NCI-H1105 treated with DMSO at 0.1 percent for 48 hours (cell line): ENCODE measurements at regions not wholly inside any gene's neighbourhood (a gene's known extent, or its start where the extent isn't known, plus 50 kb on each side); places are given as distances from the start of the nearest gene placed in this dataset.

ENCODE experiments used
- DNase-seq: peaks from one replicate; lab custom pipeline; 2025; lab: John Stamatoyannopoulos, UW

GRCh38 chr11:112513417-112513816 is 252.8 kb upstream of the PLET1 start:
- DNase-seq = no peak

- peak; percentile 72 for DNase-seq
Observed at GRCh38 chr11:112514011-112514740, 253.5 kb upstream of the PLET1 start.

- no peak for DNase-seq
Observed at GRCh38 chr11:112516261-112516660, 255.6 kb upstream of the PLET1 start.

- no peak for DNase-seq
Observed at GRCh38 chr11:112516755-112517154, 256.1 kb upstream of the PLET1 start.

GRCh38 chr11:112518371-112518770 is 257.7 kb upstream of the PLET1 start:
- no peak for DNase-seq

GRCh38 chr11:112519751-112520150 is 259.1 kb upstream of the PLET1 start:
- DNase-seq = no peak

GRCh38 chr11:112520354-112520753 is 259.7 kb upstream of the PLET1 start:
- DNase-seq = peak; percentile 68

- DNase-seq = no peak
Observed at GRCh38 chr11:112522536-112522935, 261.9 kb upstream of the PLET1 start.

- DNase-seq = no peak
Observed at GRCh38 chr11:112523031-112523430, 262.4 kb upstream of the PLET1 start.

- DNase-seq = no peak
Observed at GRCh38 chr11:112523477-112523876, 262.8 kb upstream of the PLET1 start.

GRCh38 chr11:112523951-112524350 is 263.3 kb upstream of the PLET1 start:
- DNase-seq = no peak

GRCh38 chr11:112524798-112525197 is 264.1 kb upstream of the PLET1 start:
- DNase-seq = no peak

GRCh38 chr11:112525270-112525669 is 264.6 kb upstream of the PLET1 start:
- no peak for DNase-seq

GRCh38 chr11:112525844-112526590 is 265.4 kb upstream of the PLET1 start:
- DNase-seq = no peak

- no peak for DNase-seq
Observed at GRCh38 chr11:112526699-112527416, 266.2 kb upstream of the PLET1 start.

- no peak for DNase-seq
Observed at GRCh38 chr11:112529071-112529470, 268.4 kb upstream of the PLET1 start.

- no peak for DNase-seq
Observed at GRCh38 chr11:112532506-112532905, 271.8 kb upstream of the PLET1 start.

GRCh38 chr11:112533682-112534081 is 273.0 kb upstream of the PLET1 start:
- no peak for DNase-seq

GRCh38 chr11:112534208-112534607 is 273.5 kb upstream of the PLET1 start:
- DNase-seq = no peak

GRCh38 chr11:112537026-112537425 is 276.4 kb upstream of the PLET1 start:
- no peak for DNase-seq

GRCh38 chr11:112537846-112538330 is 277.2 kb upstream of the PLET1 start:
- DNase-seq = no peak

GRCh38 chr11:112538534-112539280 is 278.0 kb upstream of the PLET1 start:
- DNase-seq = no peak
